ENCODE measurements at regions not wholly inside any gene's neighbourhood (a gene's known extent, or its start where the extent isn't known, plus 50 kb on each side); places are given as distances from the start of the nearest gene placed in this dataset.

GRCh38 chr16:86166414-86166813 lies 267.5 kb downstream of the IRF8 start:
- no peak for FAIRE-seq

DNA sequence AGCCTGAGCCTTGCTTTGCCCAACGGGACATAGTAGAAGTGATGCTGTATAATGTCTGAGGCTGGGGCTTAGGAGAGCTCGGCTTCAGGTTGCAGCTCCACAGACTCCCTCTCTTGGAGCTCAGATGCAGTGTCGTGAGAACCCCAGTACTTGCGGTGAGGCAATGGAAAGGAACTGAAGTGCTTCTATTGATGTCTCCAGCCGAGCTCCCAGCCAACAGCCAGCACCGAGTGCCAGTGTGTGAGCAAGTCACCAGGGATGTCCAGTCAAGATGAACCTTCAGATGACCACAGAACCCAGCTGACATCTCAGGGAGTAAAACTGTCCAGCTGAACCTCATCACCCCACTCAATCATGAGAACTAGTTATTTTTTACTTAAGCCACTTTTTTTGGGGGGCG lies 268.1 kb downstream of the IRF8 start:
- FAIRE-seq = no peak

GRCh38 chr16:86170720-86171119 lies 271.8 kb downstream of the IRF8 start:
- FAIRE-seq = no peak

DNA sequence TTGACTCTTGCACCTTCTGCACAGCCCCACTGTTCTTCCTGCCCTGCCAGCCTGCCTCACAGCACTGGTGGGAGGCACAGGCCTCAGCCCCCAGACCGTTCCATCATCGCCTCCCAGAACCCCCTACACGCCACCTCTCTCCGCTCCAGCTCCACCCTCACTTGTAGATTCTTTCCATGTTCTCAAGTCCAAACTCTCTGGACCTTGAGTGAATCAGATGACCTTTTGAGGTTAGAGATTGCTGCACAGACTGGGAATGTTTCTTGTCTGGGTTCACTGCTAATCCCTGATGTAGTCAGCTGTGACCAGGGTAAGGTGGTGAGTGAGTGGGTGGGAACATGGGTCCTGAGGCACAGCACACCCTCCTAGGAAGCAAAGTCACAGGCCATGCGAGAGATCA lies 272.4 kb downstream of the IRF8 start:
- FAIRE-seq = no peak

- no peak for FAIRE-seq
These were observed 276.9 kb downstream of the IRF8 start for GRCh38 chr16:86175816-86176215.

- no peak for FAIRE-seq
These were observed 277.5 kb downstream of the IRF8 start for GRCh38 chr16:86176462-86176861.

DNA sequence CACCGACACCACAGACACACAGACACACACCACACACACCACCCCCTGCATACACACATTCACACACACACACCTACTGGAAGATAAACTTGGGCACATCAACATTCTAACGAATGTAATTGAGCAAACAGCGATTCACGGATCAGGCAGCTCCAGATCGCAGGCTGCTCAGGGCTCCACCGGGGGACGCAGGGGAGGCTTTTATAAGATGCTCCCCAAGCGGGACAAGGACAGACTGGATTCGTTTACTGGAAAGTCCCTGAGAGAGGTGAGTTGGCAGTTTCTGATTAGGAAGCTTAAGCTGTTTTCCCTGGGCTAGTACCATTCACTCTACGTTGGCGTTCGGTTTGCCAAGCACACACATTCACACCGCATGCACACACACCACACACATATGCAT lies 281.3 kb downstream of the IRF8 start:
- FAIRE-seq = no peak

GRCh38 chr16:86180780-86181179 lies 281.8 kb downstream of the IRF8 start:
- no peak for FAIRE-seq

DNA sequence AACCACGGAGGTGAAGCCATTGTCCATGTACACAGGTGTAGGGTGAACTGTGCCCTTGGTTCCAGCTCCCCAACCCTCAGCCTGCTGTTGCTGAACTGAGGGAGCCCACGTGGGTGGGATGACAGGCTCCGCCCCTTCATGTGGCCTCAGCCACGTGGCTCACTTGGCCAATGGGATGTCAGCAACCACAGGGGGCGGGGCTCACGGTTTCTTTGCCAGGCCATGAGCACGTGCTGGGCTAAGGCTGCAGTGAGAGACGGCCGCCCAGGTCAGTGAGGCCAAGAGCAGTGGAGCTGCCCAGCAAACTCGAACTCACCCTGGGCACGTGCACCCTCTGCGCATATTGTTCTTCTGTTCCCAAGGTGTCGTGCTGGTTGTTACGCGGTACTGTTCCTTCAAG lies 282.6 kb downstream of the IRF8 start:
- FAIRE-seq = no peak

DNA sequence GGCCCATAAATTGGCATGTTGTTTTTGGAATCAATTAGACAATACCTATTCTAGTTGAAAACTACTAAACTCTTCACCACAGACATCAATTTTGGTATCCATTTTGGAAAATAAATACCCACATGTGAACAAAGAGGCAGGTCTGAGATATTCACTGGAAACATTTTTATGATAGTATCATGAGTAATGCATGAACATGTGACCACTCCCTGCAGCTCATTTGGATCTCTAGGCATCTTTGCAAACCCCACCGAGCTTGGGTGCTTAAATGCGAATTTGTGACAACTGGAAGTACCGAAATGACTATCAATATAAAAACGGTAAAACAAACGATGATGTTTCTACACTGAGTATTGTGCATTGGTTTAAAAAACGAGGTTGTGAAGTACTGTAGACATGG lies 285.2 kb downstream of the IRF8 start:
- no peak for FAIRE-seq

DNA sequence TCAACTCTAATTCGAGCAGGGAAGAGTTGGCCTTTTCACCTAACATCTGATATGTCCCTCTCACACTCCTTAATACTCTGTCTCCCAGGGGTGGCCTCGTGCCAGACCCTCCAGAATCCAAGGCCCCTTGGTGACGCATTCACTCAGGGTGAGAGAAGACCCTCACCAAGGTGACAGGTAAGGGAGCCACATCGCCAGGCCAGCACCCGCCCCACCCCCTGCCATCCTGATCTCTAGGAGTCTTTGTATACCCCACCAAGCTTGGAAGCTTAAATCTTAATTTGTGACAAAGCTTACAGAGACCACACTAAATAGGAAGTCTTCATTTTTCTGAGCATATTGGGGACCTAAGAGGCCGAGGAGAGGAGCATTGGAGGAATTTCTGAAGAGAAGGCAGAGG lies 286.1 kb downstream of the IRF8 start:
- no peak for FAIRE-seq

DNA sequence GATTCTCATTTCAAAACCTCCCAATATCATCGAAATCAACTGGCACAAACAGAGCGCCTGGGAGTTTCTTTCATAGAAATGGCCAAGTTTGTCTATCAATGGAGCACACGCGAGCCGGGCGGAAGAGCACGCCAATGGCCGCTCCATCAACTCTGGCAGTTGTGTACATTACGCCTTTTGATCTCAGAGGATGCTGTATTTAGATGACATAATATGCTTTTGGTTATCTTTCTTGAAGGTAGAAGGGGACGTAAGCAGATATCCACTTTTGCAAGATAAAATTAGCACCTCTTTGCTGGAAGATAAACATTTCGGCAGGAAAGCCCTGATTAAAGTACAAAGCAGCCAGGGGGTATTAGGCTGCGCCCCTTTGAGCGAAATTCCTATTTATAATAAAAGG lies 287.4 kb downstream of the IRF8 start:
- no peak for FAIRE-seq

GRCh38 chr16:86189934-86190333 lies 291.0 kb downstream of the IRF8 start:
- no peak for FAIRE-seq

DNA sequence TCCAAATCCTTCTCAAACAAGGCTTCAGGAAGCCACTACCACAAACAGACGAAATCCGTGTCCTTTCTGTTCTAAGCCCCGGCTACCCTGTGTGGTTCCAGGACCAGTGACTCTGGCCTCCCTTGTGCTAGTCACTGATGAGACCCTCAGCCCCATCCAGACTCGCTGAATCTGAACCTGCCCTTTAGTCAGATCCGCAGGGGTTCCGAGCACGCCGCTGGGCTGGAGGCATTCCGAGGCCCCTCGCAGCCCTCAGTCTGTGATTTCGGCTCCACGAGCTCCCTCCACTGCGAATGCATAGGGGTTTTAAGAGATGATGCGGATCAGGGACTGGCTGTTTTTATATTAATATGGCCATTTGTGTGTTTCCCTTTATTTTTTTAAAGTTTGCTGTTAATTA lies 292.7 kb downstream of the IRF8 start:
- no peak for FAIRE-seq

DNA sequence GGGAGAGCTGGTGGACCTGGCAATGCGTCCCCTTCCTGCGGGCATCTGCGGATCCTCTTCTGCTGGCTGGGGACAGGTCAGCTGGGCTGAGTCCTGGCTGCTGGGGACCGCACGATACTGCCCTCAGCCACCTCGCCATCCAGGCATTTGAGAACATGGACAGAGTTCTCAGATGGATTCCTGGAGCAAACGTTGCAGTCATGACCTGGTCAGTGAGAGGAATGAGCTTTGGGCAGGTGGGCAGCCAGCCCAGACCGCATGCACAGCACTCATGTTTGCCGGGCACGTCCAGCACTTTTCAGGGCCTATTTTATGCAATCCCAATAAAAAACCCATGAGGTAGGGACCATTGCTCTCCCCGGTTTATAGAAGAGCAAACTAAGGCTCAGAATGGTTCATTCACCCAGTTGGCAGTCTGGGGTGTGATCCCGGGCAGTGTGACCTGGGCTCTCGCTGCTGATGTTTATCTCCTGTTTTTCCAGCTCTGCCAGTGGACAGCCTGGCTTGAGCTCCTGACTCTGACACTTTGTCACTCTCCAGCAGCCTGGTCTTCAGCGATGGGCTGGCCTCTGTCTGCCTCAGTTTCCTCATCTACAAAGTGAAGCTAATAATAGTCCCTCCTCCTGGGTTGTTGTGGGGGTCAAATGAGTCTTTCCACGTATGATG lies 294.7 kb downstream of the IRF8 start:
- no peak for FAIRE-seq

DNA sequence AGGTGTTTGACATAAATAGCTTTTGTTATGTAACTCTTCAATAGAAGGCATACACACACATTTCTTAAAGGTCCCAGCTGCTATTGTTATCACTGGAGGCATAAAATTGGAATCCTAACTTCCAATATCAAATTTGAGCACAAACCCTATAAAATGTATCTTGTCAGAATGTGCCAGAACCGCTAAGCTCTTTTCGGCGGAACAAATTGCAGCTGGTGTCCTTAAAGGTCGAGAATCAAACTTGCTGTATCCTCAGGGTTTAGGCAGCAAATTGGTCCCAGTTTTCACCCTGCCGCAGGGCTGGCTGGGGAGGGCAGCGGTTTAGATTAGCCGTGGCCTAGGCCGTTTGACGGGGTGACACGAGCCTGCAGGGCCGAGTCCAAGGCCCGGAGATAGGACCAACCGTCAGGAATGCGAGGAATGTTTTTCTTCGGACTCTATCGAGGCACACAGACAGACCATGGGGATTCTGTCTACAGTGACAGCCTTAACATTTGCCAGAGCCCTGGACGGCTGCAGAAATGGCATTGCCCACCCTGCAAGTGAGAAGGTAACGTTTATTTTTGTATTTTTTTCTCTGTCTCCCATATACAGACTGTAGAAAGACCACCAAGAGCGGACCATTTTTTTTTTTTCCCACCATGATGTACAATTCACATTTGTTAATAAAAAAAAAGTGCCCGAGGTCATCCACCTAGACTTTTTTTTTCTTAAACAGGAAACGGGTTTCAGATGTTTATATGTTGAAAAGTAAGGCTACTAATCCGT lies 297.1 kb downstream of the IRF8 start:
- FAIRE-seq = no peak

- no peak for FAIRE-seq
These were observed 297.9 kb downstream of the IRF8 start for GRCh38 chr16:86196687-86197391.

DNA sequence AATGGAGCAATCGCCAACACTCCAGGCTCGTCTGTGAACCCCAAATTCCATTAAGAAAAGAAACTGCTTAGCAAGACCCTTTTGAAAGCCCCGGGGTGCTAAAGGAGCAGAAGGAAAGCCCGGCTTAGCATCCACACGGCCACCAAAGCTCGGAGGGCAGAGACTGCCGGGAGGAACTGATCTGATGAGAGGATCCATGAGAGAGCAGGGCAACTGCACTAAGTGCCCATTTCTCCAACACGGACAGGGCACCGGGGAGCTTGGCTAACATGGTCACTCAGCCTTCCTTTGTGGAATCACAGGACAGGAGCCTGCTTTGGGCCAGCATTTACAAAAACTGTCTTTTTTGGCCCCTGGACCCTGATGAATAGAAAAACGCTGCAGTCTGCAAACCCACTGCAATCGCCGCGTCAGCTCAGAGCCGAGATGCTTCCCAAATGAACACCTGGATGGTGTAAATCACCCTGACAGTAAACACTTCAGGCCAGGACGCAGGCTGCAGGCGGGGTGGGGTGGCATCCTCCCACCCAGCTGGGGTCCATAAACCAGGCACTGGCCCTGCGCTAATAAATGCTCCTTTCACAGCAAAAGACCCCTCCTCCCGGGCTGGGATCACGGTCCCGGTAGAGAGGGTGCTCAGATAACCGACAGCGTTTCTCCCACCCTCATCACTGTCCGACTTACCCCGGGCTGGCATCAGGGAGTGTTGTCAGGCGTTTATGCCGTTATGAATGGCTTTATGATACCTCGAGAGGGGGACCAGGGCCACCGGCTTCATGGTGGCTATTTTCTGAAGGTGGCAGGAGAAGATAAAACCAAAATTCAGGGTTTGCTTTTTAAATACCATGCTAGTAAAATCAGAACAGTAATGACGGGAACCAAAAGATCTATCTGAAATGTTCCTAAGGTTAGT lies 299.5 kb downstream of the IRF8 start:
- no peak for FAIRE-seq

GRCh38 chr16:86199182-86199581 lies 300.2 kb downstream of the IRF8 start:
- no peak for FAIRE-seq

- FAIRE-seq = no peak
These were observed 301.1 kb downstream of the IRF8 start for GRCh38 chr16:86199871-86200695.

DNA sequence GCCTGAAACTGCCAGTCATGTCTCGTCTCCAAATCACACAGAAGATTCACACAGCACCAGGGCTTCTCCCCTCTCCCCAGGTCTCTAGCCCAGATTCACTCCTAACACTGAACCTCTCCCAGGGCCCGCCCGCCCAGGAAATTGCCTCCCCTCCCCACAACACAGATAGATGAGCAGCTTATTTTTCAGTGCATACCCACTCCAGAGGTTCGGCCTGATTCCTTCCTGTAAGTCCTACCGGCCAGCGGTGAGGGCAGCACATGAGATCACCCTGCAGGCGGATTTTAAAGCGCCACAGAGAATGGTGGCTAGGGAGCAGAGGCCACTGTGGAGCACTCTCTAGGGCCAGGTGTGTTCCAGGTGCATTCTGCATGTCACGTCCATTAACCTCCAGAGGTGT lies 301.8 kb downstream of the IRF8 start:
- no peak for FAIRE-seq

DNA sequence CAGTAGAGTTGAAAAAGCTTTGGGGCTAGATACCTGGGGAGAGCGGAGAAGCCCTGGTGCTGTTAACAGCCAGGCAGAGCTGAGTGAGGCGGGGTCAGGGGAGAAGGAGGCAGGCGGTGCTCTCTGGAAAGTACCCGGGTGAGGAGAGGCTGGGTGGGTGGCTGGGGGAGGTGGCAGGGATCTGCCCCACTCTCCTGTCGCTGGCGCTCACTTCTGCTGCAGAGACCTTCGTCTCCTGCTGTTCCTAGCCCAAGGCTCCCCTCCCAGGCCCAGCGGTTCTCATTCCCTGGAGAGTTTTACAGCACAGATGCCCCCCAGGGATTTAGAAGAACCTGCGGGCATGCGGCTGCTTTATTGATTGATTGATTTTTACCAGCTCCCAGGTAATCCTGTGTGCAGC lies 302.8 kb downstream of the IRF8 start:
- no peak for FAIRE-seq
